Fibroblast of skin of right quadriceps (primary cell): ENCODE measurements at regions not wholly inside any gene's neighbourhood (a gene's known extent, or its start where the extent isn't known, plus 50 kb on each side); places are given as distances from the start of the nearest gene placed in this dataset.
"Not testable (repeated sequence)": the region's sequence is repeated elsewhere in the genome, so short reads cannot be mapped to it uniquely, and the experiment has no call there.

ENCODE experiments used
- DNase-seq: peaks from one replicate; pipeline ENCODE4 v3.0.0-alpha.2; 2013

- no peak for DNase-seq
Observed at GRCh38 chrX:52585892-52586291, 68.8 kb downstream of the SSX7 start.

- no peak for DNase-seq
Observed at GRCh38 chrX:52577464-52578173, 60.8 kb upstream of the XAGE1B start.

GRCh38 chrX:52576946-52577345, 60.1 kb upstream of the XAGE1B start:
- no peak for DNase-seq

- DNase-seq, result no peak
Observed at GRCh38 chrX:52576474-52576873, 59.6 kb upstream of the XAGE1B start.

- peak; percentile 49 for DNase-seq
Observed at GRCh38 chrX:52574416-52575275, 57.8 kb upstream of the XAGE1B start.

- not testable (repeated sequence) for DNase-seq
Observed at GRCh38 chrX:52568146-52568545, 51.3 kb upstream of the XAGE1B start.
